Stimulated activated CD4-positive, alpha-beta T cell treated with anti-CD3 and anti-CD28 coated beads, Interleukin-15, amount 100 ng/mL, for 24 hours (primary cell): ENCODE measurements at regions not wholly inside any gene's neighbourhood (a gene's known extent, or its start where the extent isn't known, plus 50 kb on each side); places are given as distances from the start of the nearest gene placed in this dataset.
"Not testable (repeated sequence)": the region's sequence is repeated elsewhere in the genome, so short reads cannot be mapped to it uniquely, and the experiment has no call there.

Experiments used
- DNase-seq: peaks from one replicate; pipeline ENCODE4 v3.0.0-alpha.2; 2020

- DNase-seq: no peak
Observed at GRCh38 chr2:4883375-4883774, 808.8 kb upstream of the SOX11 start.

GRCh38 chr2:4884117-4884571 is 808.0 kb upstream of the SOX11 start:
- no peak for DNase-seq

- no peak for DNase-seq
Observed at GRCh38 chr2:4891394-4891793, 800.8 kb upstream of the SOX11 start.

GRCh38 chr2:4895371-4895770 is 796.8 kb upstream of the SOX11 start:
- no peak for DNase-seq

GRCh38 chr2:4898706-4899105 is 793.5 kb upstream of the SOX11 start:
- no peak for DNase-seq

- DNase-seq: no peak
Observed at GRCh38 chr2:4900242-4900641, 791.9 kb upstream of the SOX11 start.

GRCh38 chr2:4900861-4901770 is 791.1 kb upstream of the SOX11 start:
- no peak for DNase-seq

- no peak for DNase-seq
Observed at GRCh38 chr2:4903656-4904348, 788.4 kb upstream of the SOX11 start.

- DNase-seq: no peak
Observed at GRCh38 chr2:4908461-4908860, 783.7 kb upstream of the SOX11 start.

- DNase-seq: no peak
Observed at GRCh38 chr2:4909346-4910009, 782.7 kb upstream of the SOX11 start.

GRCh38 chr2:4914036-4914435 is 778.1 kb upstream of the SOX11 start:
- no peak for DNase-seq

- DNase-seq: no peak
Observed at GRCh38 chr2:4914551-4914950, 777.6 kb upstream of the SOX11 start.

- DNase-seq: no peak
Observed at GRCh38 chr2:4915357-4915756, 776.8 kb upstream of the SOX11 start.

- no peak for DNase-seq
Observed at GRCh38 chr2:4916094-4916493, 776.1 kb upstream of the SOX11 start.

GRCh38 chr2:4930704-4931103 is 761.5 kb upstream of the SOX11 start:
- no peak for DNase-seq

- no peak for DNase-seq
Observed at GRCh38 chr2:4931721-4932365, 760.3 kb upstream of the SOX11 start.

GRCh38 chr2:4935291-4935690 is 756.9 kb upstream of the SOX11 start:
- not testable (repeated sequence) for DNase-seq

- no peak for DNase-seq
Observed at GRCh38 chr2:4937550-4937949, 754.6 kb upstream of the SOX11 start.

- no peak for DNase-seq
Observed at GRCh38 chr2:4938206-4938605, 754.0 kb upstream of the SOX11 start.

GRCh38 chr2:4942441-4942840 is 749.7 kb upstream of the SOX11 start:
- DNase-seq: no peak

- no peak for DNase-seq
Observed at GRCh38 chr2:4947911-4948310, 744.3 kb upstream of the SOX11 start.

GRCh38 chr2:4951368-4951767 is 740.8 kb upstream of the SOX11 start:
- no peak for DNase-seq

GRCh38 chr2:4959219-4959618 is 733.0 kb upstream of the SOX11 start:
- no peak for DNase-seq
